DMS153 treated with DMSO at 0.1 percent for 48 hours (cell line): ENCODE measurements at regions not wholly inside any gene's neighbourhood (a gene's known extent, or its start where the extent isn't known, plus 50 kb on each side); places are given as distances from the start of the nearest gene placed in this dataset.
A peak's percentile ranks its signal among the peaks of the same experiment; 100 is the strongest.
"Not testable (repeated sequence)": the region's sequence is repeated elsewhere in the genome, so short reads cannot be mapped to it uniquely, and the experiment has no call there.

Experiments
- DNase-seq: peaks from one replicate; lab custom pipeline; 2025; ENCODE audit not compliant: unreplicated experiment; lab: John Stamatoyannopoulos, UW

GRCh38 chr1:60679524-60680375, 402.6 kb upstream of the NFIA start:
- no peak for DNase-seq

- no peak for DNase-seq
Observed at GRCh38 chr1:60678802-60679201, 403.6 kb upstream of the NFIA start.

GRCh38 chr1:60678391-60678790, 404.0 kb upstream of the NFIA start:
- DNase-seq = no peak

GRCh38 chr1:60672449-60672848, 409.9 kb upstream of the NFIA start:
- no peak for DNase-seq

GRCh38 chr1:60670302-60670701, 412.1 kb upstream of the NFIA start:
- no peak for DNase-seq

- no peak for DNase-seq
Observed at GRCh38 chr1:60668585-60668984, 413.8 kb upstream of the NFIA start.

- DNase-seq = no peak
Observed at GRCh38 chr1:60665311-60665710, 417.1 kb upstream of the NFIA start.

- DNase-seq = no peak
Observed at GRCh38 chr1:60664086-60664625, 418.2 kb upstream of the NFIA start.

GRCh38 chr1:60662486-60663044, 419.8 kb upstream of the NFIA start:
- no peak for DNase-seq

- DNase-seq = peak; percentile 14
Observed at GRCh38 chr1:60657926-60658325, 424.4 kb upstream of the NFIA start.

GRCh38 chr1:60655679-60656355, 426.5 kb upstream of the NFIA start:
- DNase-seq = no peak

GRCh38 chr1:60640033-60640551, 442.3 kb upstream of the NFIA start:
- DNase-seq = not testable (repeated sequence)

- DNase-seq = no peak
Observed at GRCh38 chr1:60639287-60639686, 443.1 kb upstream of the NFIA start.

- no peak for DNase-seq
Observed at GRCh38 chr1:60637651-60638050, 444.7 kb upstream of the NFIA start.

- DNase-seq = no peak
Observed at GRCh38 chr1:60636946-60637345, 445.4 kb upstream of the NFIA start.

- no peak for DNase-seq
Observed at GRCh38 chr1:60634106-60634505, 448.3 kb upstream of the NFIA start.

GRCh38 chr1:60622486-60622885, 459.9 kb upstream of the NFIA start:
- DNase-seq = no peak

- DNase-seq = peak; percentile 48
Observed at GRCh38 chr1:60621368-60621851, 461.0 kb upstream of the NFIA start.

GRCh38 chr1:60620087-60620486, 462.3 kb upstream of the NFIA start:
- no peak for DNase-seq

- no peak for DNase-seq
Observed at GRCh38 chr1:60619581-60619980, 462.8 kb upstream of the NFIA start.

- no peak for DNase-seq
Observed at GRCh38 chr1:60615666-60616065, 466.7 kb upstream of the NFIA start.
